Cerebellar cortex (tissue), 1 donor: ENCODE measurements at regions not wholly inside any gene's neighbourhood (a gene's known extent, or its start where the extent isn't known, plus 50 kb on each side); places are given as distances from the start of the nearest gene placed in this dataset.
"Not testable (repeated sequence)": the region's sequence is repeated elsewhere in the genome, so short reads cannot be mapped to it uniquely, and the experiment has no call there.

Source experiments
- DNase-seq: peaks from one replicate; pipeline ENCODE4 v3.0.0-alpha.2; 2015; ENCODE audit warnings: low spot score

DNA sequence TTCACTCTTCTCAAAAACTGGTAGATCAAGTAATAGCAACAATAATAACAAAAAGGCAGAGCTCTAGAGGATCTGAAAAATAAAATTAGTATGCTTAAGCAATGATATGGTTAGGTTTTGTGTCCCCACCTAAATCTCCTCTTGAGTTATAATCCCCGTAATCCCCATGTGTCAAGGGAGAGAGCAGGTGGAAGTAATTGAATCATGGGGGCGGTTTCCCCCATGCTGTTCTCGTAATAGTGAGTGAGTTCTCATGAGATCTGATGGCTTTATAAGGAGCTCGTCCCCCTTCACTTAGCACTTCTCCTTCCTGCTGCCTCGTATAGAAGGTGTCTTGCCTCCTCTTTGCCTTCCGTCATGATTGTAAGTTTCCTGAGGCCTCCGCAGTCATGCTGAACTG is 60.2 kb upstream of the ABHD2 start:
- no peak for DNase-seq

DNA sequence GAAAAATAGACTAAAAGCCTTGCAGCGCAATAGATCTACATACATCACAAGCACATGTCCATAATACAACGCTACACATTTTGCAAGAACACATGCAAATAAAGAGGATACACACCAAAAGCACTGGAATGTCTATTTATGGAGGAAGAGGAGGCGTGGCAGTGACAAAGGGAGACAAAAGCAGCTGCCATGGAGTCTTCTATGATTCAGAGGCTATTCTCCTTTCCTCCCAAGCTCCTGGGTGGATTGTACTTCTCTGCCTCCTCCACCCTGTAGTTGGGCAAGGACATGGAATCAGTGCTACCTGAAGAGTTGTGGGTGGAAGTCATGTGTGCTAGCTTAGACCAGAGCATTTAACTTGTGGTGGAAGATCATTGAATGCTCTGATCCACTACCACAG is 57.9 kb upstream of the ABHD2 start:
- DNase-seq, result no peak

DNA sequence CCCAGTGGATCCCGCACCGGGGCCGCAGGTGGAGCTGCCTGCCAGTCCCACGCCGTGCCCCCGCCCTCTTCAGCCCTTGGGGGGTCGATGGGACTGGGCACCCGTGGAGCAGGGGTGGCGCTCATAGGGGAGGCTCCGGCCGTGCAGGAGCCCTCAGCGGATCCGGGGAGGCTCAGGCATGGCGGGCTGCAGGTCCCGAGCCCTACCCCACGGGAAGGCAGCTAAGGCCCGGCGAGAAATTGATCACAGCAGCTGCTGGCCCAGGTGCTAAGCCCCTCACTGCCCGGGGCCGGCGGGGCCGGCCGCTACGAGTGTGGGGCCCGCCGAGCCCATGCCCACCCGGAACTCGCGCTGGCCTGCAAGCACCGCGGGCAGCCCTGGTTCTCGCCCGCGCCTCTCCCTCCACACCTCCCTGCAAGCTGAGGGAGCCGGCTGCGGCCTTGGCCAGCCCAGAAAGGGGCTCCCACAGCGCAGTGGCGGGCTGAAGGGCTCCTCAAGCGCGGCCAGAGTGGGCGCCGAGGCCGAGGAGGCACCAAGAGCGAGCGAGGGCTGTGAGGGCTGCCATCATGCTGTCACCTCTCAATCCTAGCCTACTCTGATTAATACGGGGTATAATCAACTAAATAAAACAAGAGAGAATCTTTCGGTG is 56.5 kb upstream of the ABHD2 start:
- not testable (repeated sequence) for DNase-seq

DNA sequence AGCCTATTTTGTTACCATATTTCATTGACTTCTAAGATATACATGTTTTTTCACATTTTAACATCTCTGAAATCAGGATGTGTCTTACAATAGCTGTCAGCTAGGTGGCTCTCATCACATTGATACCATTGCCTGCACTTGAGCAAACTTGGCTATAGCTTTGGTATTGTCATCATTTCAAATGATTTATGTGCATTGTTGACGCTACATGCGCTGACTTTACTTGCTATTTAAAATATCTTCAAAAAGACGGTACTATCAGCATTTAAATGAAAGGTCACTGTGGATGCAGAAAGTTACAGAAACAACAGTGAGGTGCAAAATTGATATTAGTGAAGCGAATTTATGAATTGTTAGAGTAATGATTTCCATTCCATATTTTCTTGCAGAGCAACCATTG is 54.0 kb upstream of the ABHD2 start:
- no peak for DNase-seq

DNA sequence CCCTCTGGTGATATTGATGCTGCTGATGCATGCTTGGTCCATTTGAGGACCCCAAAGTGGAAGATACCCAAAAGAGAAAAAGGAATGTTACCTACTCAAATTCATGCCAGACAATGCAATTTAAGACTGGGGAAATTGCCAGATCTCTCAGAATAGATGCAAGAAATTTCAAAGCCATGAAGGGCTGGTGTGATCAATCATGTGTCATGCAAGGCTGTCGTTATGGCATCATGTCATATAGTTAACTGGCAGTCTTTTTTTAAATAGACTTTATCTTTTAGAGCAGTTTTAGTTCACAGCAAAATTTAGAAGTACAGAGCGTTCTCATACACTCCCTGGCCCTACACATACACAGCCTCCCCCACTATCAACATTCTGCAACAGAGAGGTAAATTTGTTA is 53.1 kb upstream of the ABHD2 start:
- DNase-seq, result no peak

DNA sequence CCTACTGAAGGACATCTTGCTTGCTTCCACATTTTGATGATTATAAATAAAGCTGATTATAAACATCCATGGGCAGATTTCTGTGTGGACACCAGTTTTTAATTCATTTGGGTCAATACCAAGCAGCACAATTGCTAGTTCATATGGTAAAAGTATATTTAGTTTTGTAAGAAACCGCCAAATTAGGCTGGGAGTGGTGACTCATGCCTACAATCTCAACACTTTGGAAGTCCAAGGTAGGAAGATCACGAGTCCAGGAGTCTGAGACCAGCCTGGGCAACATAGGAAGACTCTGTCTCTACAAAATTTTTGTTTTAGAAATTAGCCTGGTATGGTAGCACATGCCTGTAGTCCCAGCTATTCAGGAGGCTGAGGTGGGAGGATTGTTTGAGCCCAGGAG is 52.6 kb upstream of the ABHD2 start:
- DNase-seq, result no peak

DNA sequence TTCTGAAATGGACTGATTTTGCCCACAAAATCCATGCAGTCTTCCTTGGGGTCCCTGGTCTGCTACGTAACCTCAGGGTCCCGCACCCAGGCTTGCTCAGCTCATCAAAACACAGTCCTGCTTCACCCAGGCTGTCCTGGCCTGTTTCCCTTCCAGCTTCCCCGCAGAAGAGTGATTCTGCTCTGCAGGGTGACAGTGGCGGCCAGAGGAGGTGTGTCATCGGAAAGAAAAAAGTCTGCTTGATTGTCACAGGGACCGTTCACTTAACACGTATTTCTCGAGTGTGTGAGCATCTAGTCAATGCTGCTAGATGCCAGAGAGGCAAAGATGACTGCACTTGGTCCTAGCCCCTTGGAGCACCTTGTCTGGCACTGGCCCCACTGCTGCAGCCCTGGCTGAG is 50.1 kb upstream of the ABHD2 start:
- no peak for DNase-seq
